ENCODE measurements at regions not wholly inside any gene's neighbourhood (a gene's known extent, or its start where the extent isn't known, plus 50 kb on each side); places are given as distances from the start of the nearest gene placed in this dataset.

GRCh38 chr18:38459131-38459994 is 893.8 kb upstream of the CELF4 start:
- no peak for DNase-seq

GRCh38 chr18:38458698-38459097 is 893.1 kb upstream of the CELF4 start:
- no peak for DNase-seq

- peak; percentile 35 for DNase-seq
Measured at GRCh38 chr18:38456253-38456652, 890.7 kb upstream of the CELF4 start.

GRCh38 chr18:38454764-38455469 is 889.3 kb upstream of the CELF4 start:
- DNase-seq: peak; percentile 18

GRCh38 chr18:38453880-38454279 is 888.3 kb upstream of the CELF4 start:
- peak; percentile 95 for DNase-seq

GRCh38 chr18:38450876-38451275 is 885.3 kb upstream of the CELF4 start:
- peak; percentile 10 for DNase-seq

GRCh38 chr18:38445804-38446145 is 880.2 kb upstream of the CELF4 start:
- DNase-seq: no peak

- peak; percentile 37 for DNase-seq
Measured at GRCh38 chr18:38444971-38445803, 879.6 kb upstream of the CELF4 start.

- peak; percentile 39 for DNase-seq
Measured at GRCh38 chr18:38427736-38428135, 862.1 kb upstream of the CELF4 start.

GRCh38 chr18:38427234-38427633 is 861.6 kb upstream of the CELF4 start:
- DNase-seq: peak; percentile 97

- peak; percentile 61 for DNase-seq
Measured at GRCh38 chr18:38421872-38422615, 856.4 kb upstream of the CELF4 start.

- peak; percentile 60 for DNase-seq
Measured at GRCh38 chr18:38421021-38421420, 855.4 kb upstream of the CELF4 start.

GRCh38 chr18:38420611-38421010 is 855.0 kb upstream of the CELF4 start:
- no peak for DNase-seq

- no peak for DNase-seq
Measured at GRCh38 chr18:38415811-38416210, 850.2 kb upstream of the CELF4 start.

- no peak for DNase-seq
Measured at GRCh38 chr18:38413193-38413592, 847.6 kb upstream of the CELF4 start.

GRCh38 chr18:38406607-38407006 is 841.0 kb upstream of the CELF4 start:
- no peak for DNase-seq

- no peak for DNase-seq
Measured at GRCh38 chr18:38402509-38402908, 836.9 kb upstream of the CELF4 start.

GRCh38 chr18:38397094-38397493 is 831.5 kb upstream of the CELF4 start:
- DNase-seq: no peak

GRCh38 chr18:38386146-38386545 is 820.5 kb upstream of the CELF4 start:
- DNase-seq: no peak

GRCh38 chr18:38369772-38370690 is 804.4 kb upstream of the CELF4 start:
- DNase-seq: no peak

- DNase-seq: no peak
Measured at GRCh38 chr18:38368886-38369285, 803.3 kb upstream of the CELF4 start.

- DNase-seq: no peak
Measured at GRCh38 chr18:38368246-38368645, 802.6 kb upstream of the CELF4 start.

Measured in NCI-H146 (cell line).